Breast epithelium (tissue), 3 donors: ENCODE measurements at regions not wholly inside any gene's neighbourhood (a gene's known extent, or its start where the extent isn't known, plus 50 kb on each side); places are given as distances from the start of the nearest gene placed in this dataset.

Source experiments
- POLR2A ChIP-seq: fragments of 450-650 bp; IDR thresholded peaks from one replicate; pipeline ENCODE4 v1.6.1; 2016; ENCODE audit warnings: antibody characterized with exemption, mild to moderate bottlenecking, moderate library complexity
- TF ChIP-seq, protein P1 (sequence below), 3 donors: fragments of 450-650 bp; IDR thresholded peaks; one replicate each; pipeline ENCODE4 v1.5.1; 2016 to 2017; ENCODE audit warnings: antibody characterized with exemption in 3 of 3, mild to moderate bottlenecking in 3 of 3, moderate library complexity in 3 of 3

DNA sequence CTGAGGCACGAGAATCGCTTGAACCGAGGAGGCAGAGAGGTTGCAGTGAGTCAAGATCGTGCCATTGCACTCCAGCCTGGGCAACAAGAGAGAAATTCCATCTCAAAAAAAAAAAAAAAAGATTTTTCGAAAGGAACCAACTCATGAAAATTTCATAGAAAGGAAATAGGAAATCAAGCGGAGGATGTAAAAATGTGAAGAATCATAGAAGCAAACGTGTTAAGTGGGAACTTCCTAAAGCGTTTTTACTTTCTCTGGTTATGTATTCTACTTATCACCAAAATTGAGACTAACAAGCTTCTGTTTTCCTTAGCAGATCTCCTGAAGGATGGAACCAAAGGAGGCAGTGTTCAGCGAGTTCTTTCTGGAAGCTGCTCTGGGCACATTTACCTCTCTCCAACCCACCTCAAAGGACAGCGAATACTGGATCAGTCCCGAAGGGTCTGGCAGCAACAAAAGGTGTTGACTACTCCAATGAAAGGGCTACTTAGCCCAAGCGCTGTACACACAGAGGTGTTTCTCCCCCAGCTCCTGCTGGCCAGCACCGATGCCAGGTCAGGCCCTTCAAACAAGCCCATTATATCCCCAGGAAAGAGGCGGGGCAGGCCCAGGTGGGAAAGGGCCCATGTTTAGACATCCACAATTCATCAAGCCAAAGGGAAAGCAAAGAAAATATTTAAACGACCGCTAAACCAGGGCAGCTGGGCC, 327.5 kb upstream of the JARID2 start:
- no peak for TF ChIP-seq POLR2A
- TF ChIP-seq, protein P1, sequence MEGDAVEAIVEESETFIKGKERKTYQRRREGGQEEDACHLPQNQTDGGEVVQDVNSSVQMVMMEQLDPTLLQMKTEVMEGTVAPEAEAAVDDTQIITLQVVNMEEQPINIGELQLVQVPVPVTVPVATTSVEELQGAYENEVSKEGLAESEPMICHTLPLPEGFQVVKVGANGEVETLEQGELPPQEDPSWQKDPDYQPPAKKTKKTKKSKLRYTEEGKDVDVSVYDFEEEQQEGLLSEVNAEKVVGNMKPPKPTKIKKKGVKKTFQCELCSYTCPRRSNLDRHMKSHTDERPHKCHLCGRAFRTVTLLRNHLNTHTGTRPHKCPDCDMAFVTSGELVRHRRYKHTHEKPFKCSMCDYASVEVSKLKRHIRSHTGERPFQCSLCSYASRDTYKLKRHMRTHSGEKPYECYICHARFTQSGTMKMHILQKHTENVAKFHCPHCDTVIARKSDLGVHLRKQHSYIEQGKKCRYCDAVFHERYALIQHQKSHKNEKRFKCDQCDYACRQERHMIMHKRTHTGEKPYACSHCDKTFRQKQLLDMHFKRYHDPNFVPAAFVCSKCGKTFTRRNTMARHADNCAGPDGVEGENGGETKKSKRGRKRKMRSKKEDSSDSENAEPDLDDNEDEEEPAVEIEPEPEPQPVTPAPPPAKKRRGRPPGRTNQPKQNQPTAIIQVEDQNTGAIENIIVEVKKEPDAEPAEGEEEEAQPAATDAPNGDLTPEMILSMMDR (IDR thresholded peaks at IDR 0.05), result no peak
